Neural cell (in vitro differentiated cells): ENCODE measurements at regions not wholly inside any gene's neighbourhood (a gene's known extent, or its start where the extent isn't known, plus 50 kb on each side); places are given as distances from the start of the nearest gene placed in this dataset.

Source experiments
- H2AFZ ChIP-seq: fragments of 200-600, 300-800 bp; sonication (generic), shearing (Covaris generic); 2 replicates; pipeline ENCODE4 v1.6.0; 2014; ENCODE audit warnings: low read depth, mild to moderate bottlenecking, antibody characterized with exemption, low read length, moderate library complexity
- H3F3A ChIP-seq: fragments of 200-600 bp; shearing (Covaris generic); 2 replicates; pipeline ENCODE4 v1.6.1; 2016; ENCODE audit warnings: mild to moderate bottlenecking, moderate library complexity, mixed read lengths, antibody characterized with exemption, low read length; ENCODE audit not compliant: insufficient read depth, poor library complexity, severe bottlenecking
- H3K27ac ChIP-seq: fragments of 200-600, 300-800 bp; sonication (generic), shearing (Covaris generic); 2 replicates; pipeline ENCODE4 v1.5.1; 2014; ENCODE audit warnings: mild to moderate bottlenecking, low read length, moderate library complexity
- H3K27me3 ChIP-seq: fragments of 300-800, 200-600 bp; sonication (generic), shearing (Covaris generic); 2 replicates; pipeline ENCODE4 v1.6.0; 2014; ENCODE audit warnings: mild to moderate bottlenecking, low read depth, low read length, moderate library complexity; ENCODE audit not compliant: insufficient read depth
- H3K36me3 ChIP-seq: fragments of 300-800, 200-600 bp; sonication (generic), shearing (Covaris generic); 2 replicates; pipeline ENCODE4 v1.5.1; 2014; ENCODE audit warnings: mild to moderate bottlenecking, antibody characterized with exemption, low read length, moderate library complexity; ENCODE audit not compliant: insufficient read depth
- H3K4me2 ChIP-seq: fragments of 300-800, 200-600 bp; sonication (generic), shearing (Covaris generic); 2 replicates; pipeline ENCODE4 v1.6.0; 2014; ENCODE audit warnings: mild to moderate bottlenecking, low read length
- H3K4me3 ChIP-seq: fragments of 300-800, 200-600 bp; sonication (generic), shearing (Covaris generic); 2 replicates; pipeline ENCODE4 v1.5.1; 2014; ENCODE audit warnings: mild to moderate bottlenecking, low read length, moderate library complexity
- H3K79me2 ChIP-seq: fragments of 200-600 bp; shearing (Covaris generic); replicated peaks from 2 replicates; pipeline ENCODE4 v1.6.0; 2014; ENCODE audit warnings: mild to moderate bottlenecking, low read length, moderate library complexity; ENCODE audit not compliant: insufficient read depth
- H3K9ac ChIP-seq: fragments of 300-800, 200-600 bp; sonication (generic), shearing (Covaris generic); 2 replicates; pipeline ENCODE4 v1.6.1; 2016; ENCODE audit warnings: mild to moderate bottlenecking, low read length, mixed read lengths
- H3K9me2 ChIP-seq: fragments of 200-600 bp; shearing (Covaris generic); 2 replicates; pipeline ENCODE4 v1.6.1; 2016; ENCODE audit warnings: mild to moderate bottlenecking, low read length, mixed read lengths; ENCODE audit not compliant: insufficient read depth
- H3K9me3 ChIP-seq: fragments of 200-600, 300-800 bp; sonication (generic), shearing (Covaris generic); 2 replicates; pipeline ENCODE4 v1.6.1; 2016; ENCODE audit warnings: mild to moderate bottlenecking, mixed run types, low read length, moderate library complexity, mixed read lengths
- H4K20me1 ChIP-seq: fragments of 200-600 bp; shearing (Covaris generic); 2 replicates; pipeline ENCODE4 v1.6.1; 2016; ENCODE audit warnings: mild to moderate bottlenecking, mixed run types; ENCODE audit not compliant: insufficient read depth
- CTCF ChIP-seq: fragments of 450-650 bp; IDR thresholded peaks from 2 replicates; pipeline ENCODE4 v1.5.1; 2014; ENCODE audit warnings: antibody characterized with exemption, mild to moderate bottlenecking, moderate library complexity; ENCODE audit not compliant: poor library complexity, severe bottlenecking
- EP300 ChIP-seq: fragments of 450-650 bp; conservative IDR thresholded peaks from 2 replicates; pipeline ENCODE4 v1.6.1; 2014; ENCODE audit warnings: antibody characterized with exemption, mild to moderate bottlenecking, moderate library complexity; ENCODE audit not compliant: poor library complexity, severe bottlenecking
- EZH2 ChIP-seq: fragments of 200-600, 300-800 bp; shearing (Covaris generic), sonication (generic); IDR thresholded peaks from 2 replicates; pipeline ENCODE4 v1.6.1; 2014; ENCODE audit warnings: antibody characterized with exemption, low read length, borderline replicate concordance, mild to moderate bottlenecking; ENCODE audit not compliant: insufficient read depth, poor library complexity, severe bottlenecking
- MXI1 ChIP-seq: fragments of 450-650 bp; conservative IDR thresholded peaks from 2 replicates; pipeline ENCODE4 v1.6.1; 2014; ENCODE audit warnings: antibody characterized with exemption, mild to moderate bottlenecking; ENCODE audit not compliant: poor library complexity, severe bottlenecking
- POLR2AphosphoS5 ChIP-seq: IDR thresholded peaks from 2 replicates; pipeline ENCODE4 v1.6.1; 2012
- RAD21 ChIP-seq: fragments of 450-650 bp; conservative IDR thresholded peaks from 2 replicates; pipeline ENCODE4 v1.6.1; 2014; ENCODE audit warnings: antibody characterized with exemption, mild to moderate bottlenecking, moderate library complexity
- REST ChIP-seq: IDR thresholded peaks from 2 replicates; pipeline ENCODE4 v1.6.1; 2012; ENCODE audit warnings: borderline replicate concordance
- SMC3 ChIP-seq: fragments of 450-650 bp; conservative IDR thresholded peaks from 2 replicates; pipeline ENCODE4 v1.6.1; 2014; ENCODE audit warnings: antibody characterized with exemption, mild to moderate bottlenecking, moderate library complexity; ENCODE audit not compliant: poor library complexity
- TAF1 ChIP-seq: IDR thresholded peaks from 2 replicates; pipeline ENCODE4 v1.6.1; 2012; ENCODE audit warnings: low read depth

- no peak overlapping the region for H2AFZ ChIP-seq
- H3K9me2 ChIP-seq, result no peaks in the 10 kb centered on the region
- no peaks in the 10 kb centered on the region for H4K20me1 ChIP-seq
- H3K9ac ChIP-seq, result no peak overlapping the region
- no peaks in the 10 kb centered on the region for H3K9me3 ChIP-seq
- no peak overlapping the region for H3K4me2 ChIP-seq
- no peaks in the 10 kb centered on the region for H3K79me2 ChIP-seq
- TF ChIP-seq EP300 (no peak), TAF1 (no peak), REST (no peak), CTCF (no peak), MXI1 (no peak), SMC3 (no peak), POLR2AphosphoS5 (no peak), EZH2 (no peak), RAD21 (no peak)
- no peaks in the 10 kb centered on the region for H3K36me3 ChIP-seq
- no peak overlapping the region for H3K4me3 ChIP-seq
- no peaks in the 10 kb centered on the region for H3K27me3 ChIP-seq
- H3K27ac ChIP-seq, result no peak overlapping the region
- no peaks in the 10 kb centered on the region for H3F3A ChIP-seq
Measured at GRCh38 chr2:65818873-65819451, 386.6 kb upstream of the SPRED2 start.

GRCh38 chr2:65813631-65814173 lies 381.3 kb upstream of the SPRED2 start:
- no peaks in the 10 kb centered on the region for H3F3A ChIP-seq
- no peak overlapping the region for H3K27ac ChIP-seq
- no peaks in the 10 kb centered on the region for H3K9me3 ChIP-seq
- no peak overlapping the region for H3K9ac ChIP-seq
- no peaks in the 10 kb centered on the region for H3K36me3 ChIP-seq
- H2AFZ ChIP-seq, result no peak overlapping the region
- H3K9me2 ChIP-seq, result no peaks in the 10 kb centered on the region
- H3K27me3 ChIP-seq, result no peaks in the 10 kb centered on the region
- no peaks in the 10 kb centered on the region for H3K79me2 ChIP-seq
- H3K4me3 ChIP-seq, result no peak overlapping the region
- no peaks in the 10 kb centered on the region for H4K20me1 ChIP-seq
- no peak overlapping the region for H3K4me2 ChIP-seq
- no peak for TF ChIP-seq EP300
- TF ChIP-seq CTCF, result no peak
- TF ChIP-seq RAD21, result no peak
